LHCN-M2 (cell line): ENCODE measurements at regions not wholly inside any gene's neighbourhood (a gene's known extent, or its start where the extent isn't known, plus 50 kb on each side); places are given as distances from the start of the nearest gene placed in this dataset.
"Not testable (repeated sequence)": the region's sequence is repeated elsewhere in the genome, so short reads cannot be mapped to it uniquely, and the experiment has no call there.

Source experiments
- DNase-seq: peaks from one replicate; pipeline ENCODE4 v3.0.0-alpha.2; 2012; ENCODE audit warnings: low read depth

- no peak for DNase-seq
Measured at GRCh38 chr6:28008053-28008452, 51.0 kb downstream of the OR2B6 start.

DNA sequence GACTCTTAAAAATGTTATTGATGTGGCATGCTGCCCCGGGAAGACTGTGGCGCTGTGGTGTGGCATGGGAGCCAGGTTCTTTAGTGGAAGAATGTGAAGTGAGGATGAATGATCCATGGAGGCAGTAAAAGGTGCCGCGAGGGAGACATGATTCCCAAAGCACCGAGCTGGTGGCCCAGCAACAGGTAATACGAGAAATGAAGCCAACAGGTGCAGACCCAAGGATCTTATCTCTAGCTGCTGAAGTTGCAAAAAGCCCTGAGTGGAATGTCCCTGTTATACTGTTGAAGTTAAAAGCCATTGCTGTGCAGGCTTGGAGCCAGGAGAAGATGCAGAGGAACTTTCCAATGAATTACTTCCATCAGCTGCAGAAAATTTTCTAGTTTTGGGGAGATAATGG is 53.5 kb downstream of the OR2B6 start:
- DNase-seq = no peak

DNA sequence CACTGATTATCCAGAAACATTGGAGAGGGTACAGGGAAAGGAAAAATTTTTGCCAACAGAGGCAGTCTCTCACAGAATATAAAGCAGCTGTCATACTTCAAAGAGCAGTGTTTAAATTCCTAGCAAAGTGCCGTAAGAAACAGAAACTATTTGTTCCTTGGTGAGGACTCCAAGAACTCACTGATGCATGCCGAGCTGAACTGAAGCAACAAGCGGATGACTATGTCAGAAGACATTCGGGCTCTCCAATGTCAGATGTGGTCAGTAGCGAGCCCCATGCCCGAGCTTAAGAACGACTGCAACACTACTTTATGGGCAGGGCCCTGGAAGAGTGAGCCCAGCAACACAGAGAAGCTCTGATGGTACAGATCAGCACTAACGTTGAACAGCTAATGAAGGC is 54.7 kb downstream of the OR2B6 start:
- DNase-seq = peak; percentile 9

GRCh38 chr6:28021011-28021410 is 59.4 kb upstream of the ZNF165 start:
- not testable (repeated sequence) for DNase-seq

- DNase-seq = not testable (repeated sequence)
Measured at GRCh38 chr6:28022707-28023106, 57.7 kb upstream of the ZNF165 start.
